ENCODE measurements at regions not wholly inside any gene's neighbourhood (a gene's known extent, or its start where the extent isn't known, plus 50 kb on each side); places are given as distances from the start of the nearest gene placed in this dataset.

DNA sequence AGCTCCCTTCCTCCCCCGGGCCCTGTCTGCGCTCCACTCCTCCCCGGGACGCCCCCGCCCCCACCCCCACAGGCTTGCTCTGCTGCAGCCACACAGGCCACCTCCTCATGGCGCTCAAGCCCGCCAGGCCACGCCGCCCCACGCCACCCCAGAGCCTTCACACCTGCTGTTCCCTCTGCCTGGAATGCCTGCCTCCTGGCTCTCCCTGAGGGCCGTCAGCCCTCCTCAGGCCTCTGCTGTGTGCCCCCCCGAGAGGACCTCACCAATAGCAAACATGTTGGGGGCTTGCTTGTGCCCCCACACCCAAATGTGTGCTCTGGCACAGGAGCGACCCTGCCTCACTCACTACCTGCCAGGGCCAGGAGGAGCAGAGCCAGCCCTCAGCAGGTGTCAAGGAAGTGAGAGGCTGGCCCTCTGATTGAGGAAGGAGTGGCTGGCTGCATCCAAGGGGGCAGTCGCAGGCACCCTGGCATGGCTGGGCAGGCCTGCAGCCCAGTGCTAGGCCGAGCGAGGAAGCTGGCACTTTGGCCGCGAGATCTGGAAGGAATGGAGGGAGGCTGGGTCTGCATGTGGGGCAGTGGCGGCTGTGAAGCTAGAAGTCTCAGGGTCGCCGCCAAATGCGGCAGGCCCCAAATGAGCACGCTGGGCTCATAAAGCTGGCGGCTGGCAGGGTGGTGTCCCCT, 86.5 kb downstream of the INHBB start:
- no peak overlapping the region for H3K4me3 ChIP-seq
- no peaks in the 10 kb centered on the region for H3K36me3 ChIP-seq (ENCODE audit: control insufficient read depth, insufficient read depth, low read length)
- FAIRE-seq (no peak), DNase-seq (ENCODE audit: extremely low read depth in 1 of 4, low spot score in 3 of 4) (no peak), ATAC-seq (no peak)
- intact Hi-C loops (cut with micrococcal nuclease): no loop called here
- no peaks in the 10 kb centered on the region for H3K9me3 ChIP-seq (replicated peaks; ENCODE audit: control insufficient read depth, insufficient read depth, low read depth, low read length)
- no peaks in the 10 kb centered on the region for H3K4me1 ChIP-seq (replicated peaks in 1 of 2; ENCODE audit: control insufficient read depth in 2 of 2, insufficient read depth in 2 of 2, low read length in 2 of 2)
- H3K27ac ChIP-seq (ENCODE audit: extremely low read depth, low read depth, low read length): no peak overlapping the region
- BruUV-seq (replicated peaks): no TSS peak
- no peaks in the 10 kb centered on the region for H3K9me1 ChIP-seq (ENCODE audit: control insufficient read depth, insufficient read depth, low read length)
- ChIA-PET POLR2A (interaction anchor here (0.6 kb wide), 1 partner anchor 258 kb away, joined by 3 read pairs; no protein-coding TSS in a partner anchor), CTCF (ENCODE audit: low intra/inter-chr PET ratio) (no interaction called here)
- in situ Hi-C loops (cut with MboI): no loop called here
- no peaks in the 10 kb centered on the region for H3K79me2 ChIP-seq (ENCODE audit: control insufficient read depth, insufficient read depth, low read length)
- H3K9ac ChIP-seq (ENCODE audit: insufficient read depth in 1 of 2, low read depth in 2 of 2, low read length in 2 of 2): no peak overlapping the region
- WGBS (ENCODE audit: insufficient coverage, low coverage, missing lambda C conversion rate): under 1% methylated on average over 19 of the region's 24 CpGs
- no peak for TF ChIP-seq TCF3 (CRISPR knock-in tag; IDR thresholded peaks at IDR 0.05)
- no peak for TF ChIP-seq ZNF263 (CRISPR knock-in tag; IDR thresholded peaks at IDR 0.05; ENCODE audit: borderline replicate concordance)
- TF ChIP-seq DDX20 (tag; IDR thresholded peaks at IDR 0.05; ENCODE audit: low read depth): no peak
- TF ChIP-seq TCF7L2 (IDR thresholded peaks at IDR 0.05; ENCODE audit: low read depth, low read length): no peak
- no peak for TF ChIP-seq HCFC1 (IDR thresholded peaks at IDR 0.05; ENCODE audit: low read depth, low read length)
- no peak for TF ChIP-seq ZKSCAN3 (CRISPR knock-in tag; IDR thresholded peaks at IDR 0.05)
- no peak for TF ChIP-seq ZBTB33 (CRISPR knock-in tag; IDR thresholded peaks at IDR 0.05)
- H3K27me3 ChIP-seq (ENCODE audit: control insufficient read depth in 2 of 2, insufficient read depth in 2 of 2, low read length in 2 of 2): peaks cover 3 to 60% of the 10 kb centered on the region in 2 experiments; a peak in 3 of 5 replicates
- peaks cover 3% of the 10 kb centered on the region; the same call in 1 of the 2 replicates for H4K20me1 ChIP-seq (replicated peaks; ENCODE audit: control insufficient read depth, insufficient read depth, low read length)
- no peak overlapping the region for H2AFZ ChIP-seq (ENCODE audit: low read depth, low read length)
- no peak overlapping the region for H3K4me2 ChIP-seq (ENCODE audit: insufficient read depth, low read length)
